ENCODE measurements at regions not wholly inside any gene's neighbourhood (a gene's known extent, or its start where the extent isn't known, plus 50 kb on each side); places are given as distances from the start of the nearest gene placed in this dataset.

DNA sequence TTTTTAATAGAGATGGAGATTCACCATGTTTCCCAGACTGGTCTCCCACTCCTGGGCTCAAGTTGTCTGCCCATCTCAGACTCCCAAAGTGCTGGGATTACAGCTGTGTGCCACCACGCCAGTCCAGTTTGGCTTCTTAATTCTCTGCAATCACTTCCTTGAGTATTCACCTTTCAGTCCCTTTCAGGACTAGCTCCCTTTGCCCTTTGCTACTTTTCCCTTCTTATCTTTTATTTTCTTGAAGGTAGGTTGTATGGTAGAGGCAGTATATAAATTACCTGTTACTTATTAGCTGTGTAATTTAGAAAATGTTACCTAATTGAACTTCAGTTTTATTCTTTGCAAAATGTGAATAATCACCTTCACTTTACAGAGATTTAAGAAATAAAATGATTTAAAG is 285.8 kb downstream of the FGF9 start:
- no peaks in the 10 kb centered on the region for H3K4me1 ChIP-seq
- WGBS, 4 donors = 75 to 83% (median 78%) methylated on average over 1 of the region's 1 CpG

GRCh38 chr13:21957833-21958232 is 287.0 kb downstream of the FGF9 start:
- H3K36me3 ChIP-seq = no peaks in the 10 kb centered on the region
- H3K27ac ChIP-seq = no peak overlapping the region
- ATAC-seq = no peak
- DNase-seq = no peak
- H3K27me3 ChIP-seq = no peaks in the 10 kb centered on the region
- peaks cover 0 to 21% (median 1%) of the 10 kb centered on the region in 12 donors for H3K9me3 ChIP-seq
- no peak overlapping the region for H3K4me3 ChIP-seq
- TF ChIP-seq, protein P1, sequence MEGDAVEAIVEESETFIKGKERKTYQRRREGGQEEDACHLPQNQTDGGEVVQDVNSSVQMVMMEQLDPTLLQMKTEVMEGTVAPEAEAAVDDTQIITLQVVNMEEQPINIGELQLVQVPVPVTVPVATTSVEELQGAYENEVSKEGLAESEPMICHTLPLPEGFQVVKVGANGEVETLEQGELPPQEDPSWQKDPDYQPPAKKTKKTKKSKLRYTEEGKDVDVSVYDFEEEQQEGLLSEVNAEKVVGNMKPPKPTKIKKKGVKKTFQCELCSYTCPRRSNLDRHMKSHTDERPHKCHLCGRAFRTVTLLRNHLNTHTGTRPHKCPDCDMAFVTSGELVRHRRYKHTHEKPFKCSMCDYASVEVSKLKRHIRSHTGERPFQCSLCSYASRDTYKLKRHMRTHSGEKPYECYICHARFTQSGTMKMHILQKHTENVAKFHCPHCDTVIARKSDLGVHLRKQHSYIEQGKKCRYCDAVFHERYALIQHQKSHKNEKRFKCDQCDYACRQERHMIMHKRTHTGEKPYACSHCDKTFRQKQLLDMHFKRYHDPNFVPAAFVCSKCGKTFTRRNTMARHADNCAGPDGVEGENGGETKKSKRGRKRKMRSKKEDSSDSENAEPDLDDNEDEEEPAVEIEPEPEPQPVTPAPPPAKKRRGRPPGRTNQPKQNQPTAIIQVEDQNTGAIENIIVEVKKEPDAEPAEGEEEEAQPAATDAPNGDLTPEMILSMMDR (IDR thresholded peaks at IDR 0.05) = no peak
- TF ChIP-seq POLR2A (IDR thresholded peaks at IDR 0.05) = no peak
- intact Hi-C loops (cut with DNase I) = no loop called here
- H3K4me1 ChIP-seq = no peaks in the 10 kb centered on the region

More for the DNA sequence above, 285.8 kb downstream of the FGF9 start:
- Histone ChIP-seq H3K4me3 (no peak overlapping the region), H3K27ac (no peak overlapping the region), H3K36me3 (no peaks in the 10 kb centered on the region), H3K9me3 (peaks cover 0 to 12% (median 0%) of the 10 kb centered on the region in 12 donors), H3K27me3 (no peaks in the 10 kb centered on the region)
- DNase-seq = no peak
- ATAC-seq = no peak
- TF ChIP-seq, protein P1 (IDR thresholded peaks at IDR 0.05) = no peak
- no peak for TF ChIP-seq POLR2A (IDR thresholded peaks at IDR 0.05)
- intact Hi-C loops (cut with DNase I) = no loop called here

DNA sequence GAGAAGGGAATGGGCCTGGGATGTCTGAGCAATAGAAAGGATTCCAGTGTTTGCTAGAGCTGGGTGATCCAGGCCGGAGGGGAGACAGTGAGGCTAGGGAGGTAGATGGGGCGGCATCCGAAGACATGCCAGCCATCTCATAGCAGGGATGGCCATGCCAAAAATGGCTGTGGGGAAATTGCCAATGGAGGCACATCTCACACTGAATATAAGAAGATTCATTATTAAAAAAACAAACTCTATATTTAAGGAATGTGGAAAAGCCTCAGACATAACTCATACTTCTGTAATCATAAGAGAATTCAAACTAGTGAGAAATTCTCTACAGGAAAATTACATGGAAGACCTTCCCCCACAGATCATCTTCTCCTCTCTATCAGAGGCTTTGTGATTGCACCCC is 289.2 kb downstream of the FGF9 start:
- H3K9me3 ChIP-seq = peaks cover 0 to 21% (median 1%) of the 10 kb centered on the region in 12 donors
- DNase-seq (no peak), ATAC-seq (no peak)
- intact Hi-C loops (cut with DNase I) = no loop called here
- no peaks in the 10 kb centered on the region for H3K36me3 ChIP-seq
- 92 to 95% (median 95%) methylated on average over 3 of the region's 3 CpGs for WGBS, 4 donors
- TF ChIP-seq POLR2A (IDR thresholded peaks at IDR 0.05) = no peak
- TF ChIP-seq, protein P1 (IDR thresholded peaks at IDR 0.05) = no peak
- no peaks in the 10 kb centered on the region for H3K27me3 ChIP-seq
- no peak overlapping the region for H3K4me3 ChIP-seq
- H3K27ac ChIP-seq = no peak overlapping the region
- no peaks in the 10 kb centered on the region for H3K4me1 ChIP-seq

DNA sequence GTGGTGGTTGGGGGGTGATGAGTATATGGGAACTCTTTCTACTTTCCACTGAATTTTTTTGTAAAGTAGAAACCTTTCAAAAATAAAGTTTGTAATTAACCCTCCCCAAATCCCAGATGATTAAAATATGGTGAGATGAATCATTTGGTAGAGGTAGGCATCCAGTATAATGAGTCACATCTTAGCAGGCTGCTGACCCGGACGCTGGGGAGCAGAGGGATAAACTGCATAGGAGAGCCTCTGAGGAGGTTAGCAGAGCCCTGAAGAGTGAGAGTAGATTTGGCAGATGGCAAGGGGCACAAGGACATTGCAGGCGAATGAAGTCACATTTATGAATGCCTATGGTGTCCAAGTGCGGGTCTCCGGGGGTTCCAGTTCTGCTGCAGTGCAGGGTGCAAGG is 293.8 kb downstream of the FGF9 start:
- H3K4me1 ChIP-seq = no peaks in the 10 kb centered on the region
- ATAC-seq (no peak), DNase-seq (no peak)
- no peak for TF ChIP-seq POLR2A (IDR thresholded peaks at IDR 0.05)
- intact Hi-C loops (cut with DNase I) = no loop called here
- H3K4me3 ChIP-seq = no peak overlapping the region
- peaks cover 0 to 21% (median 1%) of the 10 kb centered on the region in 12 donors for H3K9me3 ChIP-seq
- H3K27ac ChIP-seq = no peak overlapping the region
- 73 to 93% (median 87%) methylated on average over 5 of the region's 5 CpGs for WGBS, 4 donors
- no peaks in the 10 kb centered on the region for H3K27me3 ChIP-seq
- H3K36me3 ChIP-seq = no peaks in the 10 kb centered on the region

DNA sequence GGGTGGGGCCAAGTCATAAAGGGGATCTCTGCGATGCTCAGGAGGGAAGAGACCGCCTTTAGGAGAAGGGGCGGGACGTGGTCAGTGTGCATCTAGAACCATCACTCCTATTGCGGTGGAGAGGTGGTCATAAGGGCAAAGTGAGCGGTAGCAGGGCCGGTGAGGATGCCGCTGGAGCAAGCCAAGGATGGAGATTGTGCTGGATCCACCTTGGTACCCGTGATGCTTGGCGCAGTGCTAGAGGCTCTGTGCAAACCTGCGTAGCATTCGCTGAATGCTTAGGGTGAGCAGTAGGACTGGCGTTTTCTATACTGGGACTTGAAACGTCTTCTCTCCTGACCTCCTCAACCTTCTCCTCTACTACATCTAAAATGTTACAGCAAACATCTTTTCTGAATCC is 294.2 kb downstream of the FGF9 start:
- WGBS, 4 donors = 89 to 93% (median 92%) methylated on average over 14 of the region's 14 CpGs
- H3K4me1 ChIP-seq = no peaks in the 10 kb centered on the region
- intact Hi-C loops (cut with DNase I) = no loop called here
- peaks cover 0 to 21% (median 1%) of the 10 kb centered on the region in 12 donors for H3K9me3 ChIP-seq
- no peaks in the 10 kb centered on the region for H3K36me3 ChIP-seq
- no peaks in the 10 kb centered on the region for H3K27me3 ChIP-seq
- ATAC-seq = no peak
- H3K4me3 ChIP-seq = no peak overlapping the region
- DNase-seq = no peak
- TF ChIP-seq, protein P1 (IDR thresholded peaks at IDR 0.05) = no peak
- TF ChIP-seq POLR2A (IDR thresholded peaks at IDR 0.05) = no peak
- no peak overlapping the region for H3K27ac ChIP-seq
